HG03175 (cell line): ENCODE measurements at regions not wholly inside any gene's neighbourhood (a gene's known extent, or its start where the extent isn't known, plus 50 kb on each side); places are given as distances from the start of the nearest gene placed in this dataset.
"Not testable (repeated sequence)": the region's sequence is repeated elsewhere in the genome, so short reads cannot be mapped to it uniquely, and the experiment has no call there.

Experiments
- ATAC-seq: cut with Tn5 transposase; IDR thresholded peaks from one replicate; pipeline ENCODE4 v1.9.1; 2021; ENCODE audit warnings: mild to moderate bottlenecking, moderate library complexity; ENCODE audit not compliant: unreplicated experiment

DNA sequence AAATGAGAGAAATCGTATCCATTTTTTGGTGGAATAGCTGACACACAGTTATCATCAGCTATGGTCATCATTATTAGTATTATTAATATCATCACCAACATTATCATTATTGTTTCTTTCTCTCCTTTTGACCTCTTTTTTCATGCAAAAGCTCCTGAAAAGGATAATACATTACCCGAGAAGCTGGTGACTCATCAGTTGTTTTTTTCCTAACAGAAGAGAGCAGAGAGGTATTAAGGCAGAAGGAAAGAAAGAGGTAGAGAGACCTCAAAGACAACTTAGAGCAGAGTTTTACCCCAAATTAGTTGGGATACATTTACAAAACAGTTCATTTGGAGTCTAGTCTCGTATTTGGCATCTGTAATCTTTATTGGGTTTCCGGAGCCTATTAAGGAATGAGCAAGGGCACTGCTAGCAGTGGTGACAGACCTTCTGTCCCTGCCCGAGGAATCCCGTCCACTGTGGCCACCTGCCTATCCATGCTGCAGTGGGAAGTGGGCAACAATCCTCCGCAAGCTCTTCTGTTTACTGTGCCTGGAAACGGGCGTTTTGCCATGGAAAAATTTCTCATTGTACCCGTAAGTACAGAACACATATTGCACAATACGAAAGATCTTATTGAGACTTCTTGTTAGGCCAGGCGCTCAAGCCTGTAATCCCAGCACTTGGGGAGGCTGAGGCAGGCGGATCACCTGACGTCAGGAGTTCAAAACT is 170.0 kb upstream of the MKLN1 start:
- no peak for ATAC-seq

DNA sequence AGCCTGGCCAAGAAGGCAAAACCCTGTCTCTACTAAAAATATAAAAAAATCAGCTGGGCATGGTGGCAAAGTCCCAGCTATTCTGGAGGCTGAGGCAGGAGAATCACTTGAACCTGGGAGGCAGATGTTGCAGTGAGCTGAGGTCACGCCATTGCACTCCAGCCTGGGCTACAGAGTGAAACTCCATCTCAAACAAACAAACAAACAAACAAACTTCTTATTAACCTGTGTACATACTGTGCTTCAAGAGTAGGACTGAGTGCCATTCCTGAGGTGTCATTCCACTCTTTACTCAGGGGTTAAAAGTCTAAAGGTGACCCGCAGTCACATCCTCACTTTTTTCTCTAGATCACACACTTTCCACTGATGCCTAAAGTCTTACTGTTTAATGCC is 169.4 kb upstream of the MKLN1 start:
- ATAC-seq, result not testable (repeated sequence)

DNA sequence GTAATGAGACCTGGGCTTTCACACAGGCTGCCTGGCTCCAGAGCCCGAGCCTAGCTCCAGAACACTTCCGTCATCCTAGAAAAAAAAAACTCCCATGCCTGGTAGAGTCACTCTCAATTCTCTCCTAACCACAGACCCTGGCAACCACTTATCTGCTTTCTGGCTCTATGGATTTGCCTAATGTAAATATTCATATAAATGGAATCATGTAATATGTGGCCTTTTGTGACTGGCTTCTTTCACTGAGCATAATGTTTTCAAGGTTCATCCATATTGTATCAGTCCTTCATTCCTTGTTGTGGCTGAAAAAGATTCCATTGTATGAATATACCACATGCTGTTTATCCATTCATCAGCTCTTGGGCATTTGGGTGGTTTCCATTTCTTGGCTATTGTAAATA is 167.7 kb upstream of the MKLN1 start:
- no peak for ATAC-seq

DNA sequence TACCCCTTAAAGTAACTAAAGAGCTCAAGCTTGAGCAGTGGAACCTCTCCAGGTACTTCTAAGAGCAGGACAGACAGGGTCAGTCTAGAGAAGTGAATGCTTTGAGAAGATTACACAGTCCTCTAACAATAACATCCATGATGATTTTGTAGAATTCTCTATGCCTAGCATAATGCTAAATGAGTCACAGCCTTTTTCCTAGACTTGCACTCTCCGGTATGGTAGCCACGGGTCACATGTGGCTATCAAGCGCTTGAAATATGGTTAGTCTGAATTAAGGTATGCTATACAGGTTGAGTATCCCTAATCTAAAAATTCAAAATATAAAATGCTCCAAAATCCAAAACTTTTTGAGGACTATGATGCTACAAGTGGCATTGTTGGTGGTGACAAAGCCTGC is 166.6 kb upstream of the MKLN1 start:
- no peak for ATAC-seq

DNA sequence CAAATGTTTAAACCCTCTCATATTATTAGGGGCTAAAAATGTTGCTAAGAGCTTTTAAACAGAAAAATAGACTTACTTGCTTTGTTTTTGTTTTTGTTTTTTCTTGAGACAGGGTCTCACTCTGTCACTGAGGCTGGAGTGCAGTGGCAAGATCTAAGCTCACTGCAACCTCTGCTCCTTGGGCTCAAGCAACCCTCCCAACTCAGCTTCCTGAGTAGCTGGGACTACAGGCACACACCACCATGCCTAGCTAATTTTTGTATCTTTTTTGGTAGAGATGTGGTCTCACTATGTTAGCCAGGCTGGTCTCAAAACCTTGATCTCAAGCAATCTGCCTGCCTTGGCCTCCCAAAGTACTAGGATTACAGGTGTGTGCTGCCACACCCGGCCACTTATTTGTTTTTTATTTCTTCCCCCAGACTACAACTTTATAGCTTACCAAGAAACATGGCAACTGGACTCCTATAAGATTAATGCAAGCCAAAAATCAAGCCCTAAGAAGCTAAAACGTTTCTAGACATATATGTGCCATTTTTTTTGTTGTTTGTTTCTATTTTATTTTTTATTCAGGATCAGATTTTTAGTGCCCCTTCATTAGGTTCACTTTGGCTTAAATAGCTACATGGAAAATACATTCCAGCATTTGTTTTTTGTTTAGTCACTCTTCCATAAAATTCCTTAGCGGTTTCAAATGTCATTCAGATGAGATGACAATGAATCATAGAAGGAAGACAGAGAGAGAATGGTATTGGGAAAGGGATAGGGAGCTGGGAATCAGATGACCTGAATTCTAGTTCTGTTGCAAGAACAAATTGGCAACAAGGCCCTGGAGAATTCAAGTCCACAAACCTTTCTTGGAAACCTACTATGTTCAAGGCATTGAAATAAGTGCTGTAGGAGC is 163.4 kb upstream of the MKLN1 start:
- no peak for ATAC-seq

DNA sequence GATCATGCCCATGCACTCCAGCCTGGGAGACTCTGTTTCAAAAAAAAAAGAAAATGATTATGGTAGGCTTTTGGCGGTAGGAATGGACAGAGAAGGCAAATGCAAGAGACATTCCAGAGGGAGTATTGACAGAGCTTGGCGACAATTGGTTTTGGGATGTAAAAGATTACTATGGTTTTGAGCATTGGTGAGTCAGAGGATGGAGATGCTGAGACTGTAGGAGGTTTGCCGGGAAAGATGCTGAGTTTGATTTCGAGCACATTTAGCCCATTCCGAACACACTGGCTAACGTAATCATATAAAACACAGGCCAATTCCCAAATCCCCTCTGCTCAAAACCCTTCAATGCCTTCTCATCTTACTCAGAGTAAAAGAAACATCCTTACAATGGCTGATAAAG is 161.6 kb upstream of the MKLN1 start:
- ATAC-seq, result no peak

DNA sequence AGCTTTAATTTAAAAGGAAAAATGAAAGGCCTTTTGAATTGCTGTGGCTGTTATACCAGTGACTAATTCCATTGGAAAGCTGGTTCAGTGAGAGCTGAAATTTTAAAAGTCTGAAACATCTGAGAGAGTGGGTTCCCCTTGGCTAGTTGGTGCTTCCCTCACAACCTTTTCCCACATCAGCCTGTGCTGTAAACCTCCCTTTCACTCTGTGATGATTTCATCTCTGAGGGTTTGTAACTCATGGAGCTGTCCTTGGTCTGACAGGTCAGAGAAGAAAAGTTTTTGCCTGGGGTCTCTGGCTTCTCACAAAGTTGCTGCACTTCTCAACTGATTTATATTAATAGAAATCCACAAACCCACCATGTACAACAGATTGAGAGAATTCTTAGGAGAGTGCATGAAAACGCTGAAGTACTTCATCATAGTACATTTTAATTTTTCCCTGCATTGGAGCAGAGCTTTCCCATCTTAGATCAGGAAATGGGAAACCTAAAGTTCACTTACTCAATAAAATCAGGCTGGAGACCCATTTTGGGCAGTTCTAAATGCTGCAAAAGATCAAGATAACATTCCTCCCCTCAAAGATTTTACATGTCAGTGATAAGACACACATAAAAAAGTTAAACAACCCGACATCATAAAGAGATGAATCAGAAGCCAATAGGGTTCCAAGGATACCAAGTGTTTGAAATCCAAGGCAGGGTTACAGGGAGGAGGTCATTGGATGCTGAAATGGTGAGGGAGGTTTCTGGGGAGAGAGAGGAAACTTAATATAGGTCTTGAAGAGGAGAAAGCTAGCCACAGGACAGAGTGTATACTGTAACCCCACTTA is 157.0 kb upstream of the MKLN1 start:
- ATAC-seq, result no peak

DNA sequence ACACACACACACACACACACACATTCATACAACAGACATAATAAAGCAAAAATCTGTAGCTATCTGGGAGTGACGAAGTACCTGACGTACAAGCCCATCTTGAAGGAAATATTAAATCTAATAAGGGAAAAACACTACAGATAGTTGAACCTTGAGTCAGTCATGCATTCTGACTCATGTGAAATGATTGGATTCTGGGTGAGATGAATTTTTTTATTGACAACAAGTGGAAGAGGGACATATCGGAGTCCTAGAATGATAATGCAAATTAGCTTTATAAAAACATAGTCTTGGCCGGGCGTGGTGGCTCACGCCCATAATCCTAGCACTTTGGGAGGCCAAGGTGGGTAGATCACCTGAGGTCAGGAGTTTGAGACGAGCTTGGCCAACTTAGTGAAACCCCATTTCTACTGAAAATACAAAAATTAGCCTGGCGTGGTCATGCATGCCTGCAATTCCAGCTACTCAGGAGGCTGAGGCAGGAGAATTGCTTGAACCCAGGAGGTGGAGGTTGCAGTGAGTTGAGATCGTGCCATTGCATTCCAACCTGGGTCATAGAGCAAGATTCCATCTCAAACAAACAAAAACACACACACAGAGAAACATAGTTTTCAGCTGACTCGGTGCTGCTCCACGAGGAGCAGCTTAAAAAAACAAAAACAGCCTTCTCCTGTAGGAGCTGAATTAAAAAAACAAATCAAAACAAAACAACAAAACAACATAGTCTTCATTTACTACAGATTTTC is 154.4 kb upstream of the MKLN1 start:
- no peak for ATAC-seq

DNA sequence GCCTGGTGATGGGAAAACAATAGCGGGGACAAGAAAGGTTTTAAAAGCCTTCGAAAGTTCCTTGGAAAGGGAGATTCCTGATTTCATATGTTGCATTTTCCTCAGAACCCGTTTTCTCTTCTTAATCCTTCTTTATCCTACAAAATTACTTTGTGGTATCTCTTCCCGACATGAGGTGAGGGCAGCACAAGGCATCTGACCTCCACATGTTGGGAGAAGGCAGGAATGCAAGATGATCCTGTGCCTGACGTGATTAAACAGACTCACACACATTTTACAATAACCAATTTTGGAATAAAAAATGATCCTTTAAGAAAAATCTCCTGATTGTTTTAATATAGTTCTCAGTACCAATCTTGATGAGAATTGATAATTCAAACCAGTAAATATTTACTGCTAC is 153.3 kb upstream of the MKLN1 start:
- ATAC-seq, result no peak

DNA sequence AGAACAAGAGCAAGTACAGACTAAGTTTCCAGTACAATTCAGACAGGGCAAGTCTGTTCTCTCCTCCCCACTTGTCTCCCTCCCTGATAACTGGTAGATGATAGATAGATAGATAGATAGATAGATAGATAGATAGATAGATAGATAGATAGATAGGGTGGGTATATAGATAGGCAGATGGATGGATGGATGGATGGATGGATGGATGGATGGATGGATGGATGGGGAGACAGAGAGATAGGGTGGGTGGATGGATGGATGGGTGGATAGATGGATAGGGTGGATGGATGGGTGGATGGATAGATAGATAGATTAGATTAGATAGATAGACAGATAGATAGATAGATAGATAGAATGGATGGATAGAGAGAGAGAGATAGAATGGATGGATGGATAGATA is 152.8 kb upstream of the MKLN1 start:
- ATAC-seq, result no peak

DNA sequence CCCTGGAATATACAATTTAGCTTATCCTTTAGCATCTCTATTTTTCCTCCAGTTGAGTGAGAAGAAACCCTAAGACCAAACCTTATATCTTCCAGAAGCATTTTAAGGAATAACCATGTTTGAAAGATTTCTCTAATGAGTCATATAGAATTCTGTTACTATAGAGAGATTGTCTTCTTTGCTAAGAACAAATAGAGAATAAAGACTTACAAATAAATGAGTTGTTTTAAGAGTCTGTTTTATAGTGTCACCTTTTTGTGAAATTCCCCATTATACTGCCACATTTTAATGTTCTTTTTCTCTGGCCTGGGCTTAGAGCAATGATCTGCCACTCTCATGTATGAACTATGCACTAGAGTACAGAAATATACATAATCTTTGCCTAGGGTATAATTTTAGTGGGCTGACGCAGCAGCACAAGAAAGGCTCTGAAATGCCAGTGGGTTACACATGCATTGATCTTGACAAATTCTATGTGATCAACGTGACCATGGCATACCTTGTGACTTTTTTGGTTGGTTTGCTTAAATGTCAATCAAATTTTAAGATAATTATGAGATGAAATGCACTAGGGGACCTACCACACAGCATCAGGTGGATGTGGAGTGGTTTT is 145.1 kb upstream of the MKLN1 start:
- no peak for ATAC-seq

DNA sequence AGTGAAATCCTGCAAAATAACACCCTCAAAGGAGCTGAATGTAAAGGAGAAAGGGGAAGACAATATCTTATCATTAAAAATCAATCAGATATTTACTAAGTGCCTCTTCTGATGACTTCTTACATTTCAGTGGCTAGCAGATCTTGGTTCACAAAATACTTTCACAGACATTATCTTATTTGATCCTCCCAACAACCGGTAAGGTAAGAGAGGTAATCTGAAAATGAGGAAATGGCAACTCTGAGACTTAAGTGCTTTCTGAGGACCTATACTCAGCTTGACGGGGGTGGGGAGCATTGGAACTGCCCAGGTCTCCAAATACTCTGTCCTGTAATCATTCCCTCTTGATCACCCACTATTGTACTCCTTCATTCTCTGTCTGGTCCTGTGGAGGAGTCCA is 144.6 kb upstream of the MKLN1 start:
- ATAC-seq, result no peak

DNA sequence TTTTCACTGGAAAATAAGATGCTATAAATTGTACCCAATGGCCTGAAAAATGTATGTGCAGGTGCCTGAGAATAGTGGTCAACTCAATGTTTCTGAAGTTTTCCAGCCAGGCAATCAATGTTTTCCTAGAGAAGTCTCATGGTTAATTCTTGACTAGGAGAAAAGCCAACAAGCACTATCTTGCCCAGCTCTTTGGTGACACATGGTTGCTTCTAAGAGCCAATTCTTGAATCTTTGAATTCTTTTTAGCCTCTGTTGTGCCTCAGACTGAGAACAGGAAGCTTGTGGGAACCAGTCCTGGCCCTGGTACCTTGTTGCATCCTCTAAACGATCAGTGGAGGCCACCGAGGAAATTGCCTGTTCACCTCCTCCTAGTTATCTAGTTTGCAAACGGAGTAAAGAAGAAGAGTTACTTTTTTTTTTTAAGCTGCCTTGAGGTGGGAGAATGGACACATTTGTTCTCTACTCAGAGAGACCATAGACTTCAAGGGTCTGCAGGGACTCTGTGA is 144.0 kb upstream of the MKLN1 start:
- no peak for ATAC-seq

DNA sequence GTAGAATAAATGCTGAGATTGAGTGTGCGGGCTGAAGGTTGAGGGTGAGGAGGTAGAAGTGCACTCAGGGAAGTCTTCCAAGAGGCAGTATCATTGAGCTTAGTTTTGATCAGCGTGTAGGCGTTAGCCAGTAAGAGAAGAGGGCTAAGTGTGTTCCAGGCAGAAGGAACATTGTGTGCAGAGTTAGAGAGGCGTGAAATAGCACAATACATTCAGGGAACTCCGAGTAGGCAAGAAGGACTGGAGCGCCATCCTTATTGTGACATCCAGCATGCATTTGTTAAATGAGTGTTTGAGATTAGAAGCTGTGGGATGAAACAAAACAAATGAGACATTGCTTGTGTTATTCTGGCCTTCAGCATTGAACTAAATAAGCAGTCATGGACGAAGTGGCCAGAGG is 140.9 kb upstream of the MKLN1 start:
- no peak for ATAC-seq

DNA sequence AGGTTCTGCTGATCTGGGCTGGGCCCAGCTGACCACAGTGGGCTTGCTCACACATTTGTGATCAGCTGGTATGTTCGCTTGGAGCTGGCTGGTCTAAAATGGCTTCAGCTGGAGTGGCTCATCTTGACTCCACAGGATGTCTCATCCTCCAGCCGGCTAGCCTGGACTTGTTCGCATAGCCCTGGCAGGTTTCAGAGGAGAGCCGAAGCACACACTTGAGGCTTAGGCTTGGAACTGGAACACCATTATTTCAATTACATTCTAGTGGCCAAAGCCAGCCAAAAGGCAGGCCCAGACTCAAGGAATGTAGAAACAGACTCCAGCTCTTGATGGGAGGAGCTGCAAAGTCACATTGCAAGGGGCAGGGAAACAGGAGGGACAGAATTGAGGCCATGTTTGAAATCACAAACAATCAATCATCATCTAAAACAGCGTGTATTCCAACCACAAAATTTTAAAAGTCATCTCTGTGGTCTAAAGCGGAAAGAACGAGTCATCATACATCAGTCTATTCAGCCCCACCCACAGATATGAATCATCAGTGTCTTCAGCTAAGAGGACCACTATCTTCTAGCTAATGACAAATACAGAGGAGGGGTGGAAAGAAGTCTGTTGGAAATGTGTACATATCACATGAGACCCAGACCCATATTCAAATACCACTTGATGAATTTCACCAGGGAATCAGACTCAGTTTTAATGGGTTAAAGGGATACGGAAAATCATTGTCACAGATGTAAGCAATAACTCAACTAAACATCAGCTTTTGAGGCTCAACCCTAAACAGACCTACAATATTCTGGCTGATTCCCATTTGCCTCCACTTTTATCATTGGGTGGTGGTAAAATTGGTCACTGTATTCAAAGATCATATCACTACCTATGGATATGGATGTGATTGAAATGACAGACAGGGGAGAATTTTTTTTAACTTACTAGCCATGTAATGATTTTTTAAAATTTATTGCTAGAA is 139.0 kb upstream of the MKLN1 start:
- ATAC-seq, result peak; percentile 87

DNA sequence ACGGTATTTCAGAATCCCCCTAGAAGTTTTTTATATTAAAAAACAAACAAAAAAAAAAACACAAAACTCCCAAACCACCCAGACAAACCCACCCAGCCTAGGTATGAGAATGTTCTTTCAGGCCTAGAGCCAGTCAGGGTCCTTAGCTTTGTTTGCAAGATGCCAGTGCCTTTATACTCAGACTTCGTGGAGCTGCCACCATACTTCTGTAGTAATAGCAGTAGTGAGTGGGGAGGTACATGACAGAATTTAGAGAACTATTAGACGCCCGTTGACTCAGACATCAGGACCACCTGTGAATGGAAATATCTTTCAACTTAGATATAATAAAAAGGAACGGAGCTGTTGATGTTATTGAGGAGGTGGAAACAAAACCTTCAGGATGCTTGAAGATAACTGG is 138.2 kb upstream of the MKLN1 start:
- ATAC-seq, result no peak

DNA sequence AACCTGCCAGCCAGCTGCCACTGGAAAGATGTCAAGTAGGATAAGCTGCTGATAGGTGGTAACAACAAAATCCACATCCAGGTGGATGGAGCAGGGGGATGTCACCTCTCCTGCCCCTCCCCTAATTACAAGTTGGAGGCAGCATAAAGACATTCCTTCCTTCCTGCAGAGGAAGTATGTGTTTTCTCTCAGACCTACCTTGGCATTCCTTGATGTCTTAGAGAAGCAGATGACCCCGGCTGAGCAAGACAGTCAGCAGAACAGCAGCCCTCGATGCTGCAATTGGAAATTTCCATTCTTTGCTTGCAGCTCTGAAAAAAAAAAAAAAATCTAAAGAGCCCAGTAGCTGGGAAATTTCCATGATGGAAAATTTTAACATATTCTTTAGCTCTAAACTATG is 137.5 kb upstream of the MKLN1 start:
- ATAC-seq, result no peak

DNA sequence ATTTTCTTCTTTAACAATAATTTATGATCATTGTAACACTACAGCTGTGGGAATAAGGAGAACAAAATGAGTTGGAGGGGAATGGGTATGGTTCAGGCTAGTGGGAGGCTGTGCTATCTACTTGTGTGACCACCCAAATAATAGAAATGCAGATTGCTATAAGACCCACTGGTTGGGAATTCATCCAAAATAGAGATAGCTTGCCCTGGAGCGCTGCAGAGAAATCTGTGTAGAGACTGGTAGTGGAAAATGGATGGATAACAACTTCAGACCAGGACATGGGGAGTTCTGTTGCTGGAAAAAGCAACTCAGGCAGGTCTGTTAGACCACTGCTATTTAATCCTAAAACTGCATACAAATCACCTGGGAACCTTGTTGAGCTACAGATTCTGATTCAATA is 137.1 kb upstream of the MKLN1 start:
- no peak for ATAC-seq
